GM19025 (cell line): ENCODE measurements at regions not wholly inside any gene's neighbourhood (a gene's known extent, or its start where the extent isn't known, plus 50 kb on each side); places are given as distances from the start of the nearest gene placed in this dataset.

ENCODE experiments used
- ATAC-seq: cut with Tn5 transposase; IDR thresholded peaks from one replicate; pipeline ENCODE4 v1.9.1; 2021; ENCODE audit warnings: mild to moderate bottlenecking, low read depth, moderate library complexity; ENCODE audit not compliant: unreplicated experiment

DNA sequence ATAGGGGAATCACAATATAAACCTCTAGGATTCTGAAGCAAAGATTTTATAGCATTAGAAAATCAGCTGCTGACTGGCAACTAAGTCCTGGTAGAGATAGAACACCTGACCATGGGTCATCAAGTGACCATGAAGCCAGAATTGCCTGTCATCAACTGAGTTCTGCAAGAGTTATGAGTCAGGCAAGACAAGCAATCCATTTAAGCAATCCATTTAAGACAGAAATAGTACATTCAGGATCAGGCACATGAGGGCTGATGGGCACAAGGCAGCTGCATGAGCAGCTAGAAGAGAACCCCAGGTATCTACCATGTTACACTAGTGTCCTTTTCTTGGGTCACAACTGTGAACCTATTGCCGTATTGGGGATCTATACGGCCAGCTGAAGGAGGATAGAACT lies 98.9 kb downstream of the SPRY1 start:
- ATAC-seq = no peak

- no peak for ATAC-seq
These were observed 99.8 kb downstream of the SPRY1 start for GRCh38 chr4:123496421-123496820.

DNA sequence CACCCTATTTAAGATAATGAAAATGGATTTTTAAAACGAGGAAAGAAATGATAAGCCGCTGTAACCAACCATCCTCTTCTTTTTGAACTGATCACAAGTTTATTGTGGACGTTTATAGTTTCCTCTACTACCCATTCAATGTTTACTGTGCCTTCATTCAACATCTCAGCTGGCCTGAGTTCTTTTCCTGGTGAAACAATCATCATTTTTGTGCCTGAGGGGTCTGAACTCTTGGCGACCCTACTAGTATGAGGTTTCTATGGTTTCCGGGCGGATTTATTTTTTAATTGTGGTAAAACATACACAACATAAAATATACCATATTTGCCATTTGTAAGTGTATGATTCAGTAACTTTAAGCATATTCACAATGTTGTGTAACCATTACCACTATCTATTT lies 100.7 kb downstream of the SPRY1 start:
- no peak for ATAC-seq

DNA sequence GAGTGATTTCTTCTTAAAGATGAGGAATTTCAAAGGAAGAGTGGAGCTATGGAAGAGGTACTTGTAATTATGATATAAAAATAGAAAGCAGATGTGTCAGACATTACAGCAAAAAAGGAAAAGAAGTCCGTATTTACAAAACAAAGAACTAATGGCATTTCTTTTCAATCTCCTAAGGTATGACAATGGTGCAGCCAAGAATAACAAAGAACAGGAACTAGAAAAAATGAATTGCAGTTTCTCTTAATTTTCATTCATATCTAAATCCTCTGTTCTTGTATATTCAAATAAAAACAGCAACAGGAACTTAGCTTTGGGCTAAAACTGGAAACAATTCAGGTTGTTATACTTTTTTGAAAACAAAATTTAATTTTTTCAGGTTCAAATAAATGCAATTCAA lies 105.1 kb downstream of the SPRY1 start:
- ATAC-seq = no peak

- ATAC-seq = no peak
These were observed 107.2 kb downstream of the SPRY1 start for GRCh38 chr4:123503698-123504363.

GRCh38 chr4:123505095-123506010 lies 108.8 kb downstream of the SPRY1 start:
- peak; percentile 56 for ATAC-seq

GRCh38 chr4:123506011-123506695 lies 109.6 kb downstream of the SPRY1 start:
- no peak for ATAC-seq

DNA sequence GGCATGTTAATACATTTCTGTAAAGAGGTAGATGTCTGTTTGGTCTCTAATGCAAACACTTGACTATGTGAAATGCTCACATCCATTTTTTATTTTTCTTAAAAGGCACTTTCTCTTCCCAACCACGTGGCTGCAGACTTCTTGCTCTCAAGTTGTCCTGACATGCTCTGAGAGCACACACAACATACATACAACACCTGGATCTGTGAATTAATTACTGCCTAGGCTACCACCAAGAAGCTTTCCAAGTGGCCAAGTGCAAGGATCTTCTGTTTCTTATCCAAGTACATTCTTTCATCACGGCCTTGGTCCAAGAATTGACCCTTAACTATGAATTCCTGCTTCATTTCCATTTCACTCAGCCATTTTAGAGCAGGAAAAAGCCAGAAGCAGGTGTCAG lies 110.8 kb downstream of the SPRY1 start:
- ATAC-seq = no peak

DNA sequence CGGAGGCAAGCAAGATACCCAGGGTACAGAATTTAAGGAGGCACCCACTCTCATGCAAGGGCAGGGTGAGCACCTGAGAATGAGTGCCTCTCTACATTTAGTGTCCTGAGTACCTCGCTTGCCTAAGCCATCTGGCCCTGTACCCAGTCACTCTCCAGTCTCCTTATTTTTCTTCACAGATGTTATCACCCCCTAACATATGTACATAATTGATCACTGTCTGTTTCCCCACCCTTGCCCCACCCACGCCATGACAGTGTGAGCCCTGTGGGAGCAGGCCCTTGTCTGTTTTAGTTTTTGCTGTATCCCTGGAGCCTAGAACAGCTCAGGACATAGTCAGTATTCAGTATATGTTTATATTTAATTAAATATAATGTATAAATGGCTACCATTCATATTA lies 113.6 kb downstream of the SPRY1 start:
- no peak for ATAC-seq

- ATAC-seq = no peak
These were observed 114.1 kb downstream of the SPRY1 start for GRCh38 chr4:123510659-123511058.

GRCh38 chr4:123516576-123516975 lies 120.0 kb downstream of the SPRY1 start:
- no peak for ATAC-seq

GRCh38 chr4:123517176-123517575 lies 120.6 kb downstream of the SPRY1 start:
- ATAC-seq = no peak

DNA sequence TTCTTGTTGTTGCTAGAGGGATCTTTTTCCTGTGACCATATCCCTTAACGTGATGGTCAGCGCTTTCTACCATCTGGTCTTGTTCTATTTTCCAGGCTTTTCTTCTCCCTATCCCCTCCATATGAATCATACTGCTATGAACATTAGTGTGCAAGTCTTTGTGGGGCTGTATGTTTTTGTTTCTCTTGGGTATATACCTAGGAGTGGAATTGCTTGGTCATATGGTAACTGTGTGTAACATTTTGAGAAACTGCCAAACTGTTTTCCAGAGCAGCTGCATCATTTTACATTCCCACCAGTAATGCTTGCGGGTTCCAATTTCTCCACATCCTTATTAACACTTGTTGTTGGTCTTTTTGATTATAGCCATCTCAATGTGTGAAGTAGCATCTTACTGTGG lies 121.4 kb downstream of the SPRY1 start:
- no peak for ATAC-seq

- ATAC-seq = no peak
These were observed 123.7 kb downstream of the SPRY1 start for GRCh38 chr4:123520325-123520724.

- ATAC-seq = no peak
These were observed 125.5 kb downstream of the SPRY1 start for GRCh38 chr4:123522081-123522480.

GRCh38 chr4:123522646-123523045 lies 126.1 kb downstream of the SPRY1 start:
- no peak for ATAC-seq

GRCh38 chr4:123524958-123525628 lies 128.5 kb downstream of the SPRY1 start:
- ATAC-seq = no peak

GRCh38 chr4:123526511-123526910 lies 129.9 kb downstream of the SPRY1 start:
- no peak for ATAC-seq

DNA sequence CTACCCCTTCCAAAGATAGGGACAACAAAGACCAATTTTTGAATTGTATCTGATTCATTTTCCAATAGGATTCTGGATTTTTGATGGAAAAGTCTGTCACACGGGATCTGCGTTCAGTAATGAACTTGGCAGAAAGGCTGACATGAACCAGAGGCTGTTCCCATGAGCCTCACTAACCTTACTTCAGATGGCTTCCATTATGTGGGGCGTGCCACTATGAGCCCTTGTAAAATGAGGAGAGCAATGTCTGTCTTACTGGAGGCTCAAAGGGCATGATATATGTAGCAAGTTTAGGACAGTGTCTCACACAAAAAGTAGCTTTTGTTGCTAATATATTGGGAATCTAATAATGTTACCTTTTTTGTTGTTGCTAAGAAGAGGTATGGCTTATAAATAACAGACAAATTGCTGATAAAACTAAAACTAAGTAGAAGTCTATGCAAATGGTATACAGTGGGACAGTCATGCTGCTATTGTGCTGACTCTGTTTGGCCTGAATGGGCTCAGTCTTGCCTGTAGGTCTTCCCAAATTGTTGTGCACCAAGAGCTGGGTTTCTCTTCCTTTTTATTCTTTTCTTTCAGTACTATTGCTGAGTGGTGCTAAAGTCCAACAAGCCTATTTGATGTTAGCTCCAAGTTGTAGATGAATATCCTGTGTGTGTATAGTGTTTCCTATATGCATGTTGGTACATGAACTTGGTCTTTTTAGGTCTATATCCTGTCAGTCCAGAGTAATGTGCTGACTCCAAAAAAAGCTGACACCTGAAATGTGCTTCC lies 132.1 kb downstream of the SPRY1 start:
- ATAC-seq = no peak

GRCh38 chr4:123529278-123529568 lies 132.6 kb downstream of the SPRY1 start:
- ATAC-seq = no peak
